OCI-LY7 (cell line): ENCODE measurements at regions not wholly inside any gene's neighbourhood (a gene's known extent, or its start where the extent isn't known, plus 50 kb on each side); places are given as distances from the start of the nearest gene placed in this dataset.

Experiments used
- CTCF ChIP-seq: fragments of 200-600 bp; sonication (generic); conservative IDR thresholded peaks from 2 replicates; pipeline ENCODE4 v1.5.1; 2014; ENCODE audit warnings: mild to moderate bottlenecking, antibody characterized with exemption, low read length, moderate library complexity, mixed read lengths
- EZH2phosphoT487 ChIP-seq: fragments of 200-600 bp; sonication (generic); IDR thresholded peaks from 2 replicates; pipeline ENCODE4 v1.6.1; 2018; ENCODE audit warnings: low read depth, borderline replicate concordance, mild to moderate bottlenecking, mixed run types, antibody characterized with exemption, low read length, moderate library complexity, mixed read lengths

- TF ChIP-seq CTCF, result no peak
- no peak for TF ChIP-seq EZH2phosphoT487
Measured at GRCh38 chr5:39486361-39486760, 61.6 kb upstream of the DAB2 start.
